A549 (cell line): ENCODE measurements at regions not wholly inside any gene's neighbourhood (a gene's known extent, or its start where the extent isn't known, plus 50 kb on each side); places are given as distances from the start of the nearest gene placed in this dataset.

ENCODE experiments used
- ATAC-seq, 2 experiments: fragments of 200-7000 bp in 1 of 2; fragments of >200 bp in 1 of 2; cut with Nextera tagmentation in 1 of 2; cut with Tn5 transposase in 1 of 2; 3 replicates each; pipeline versions ENCODE4 v1.8.0 to v1.9.1; 2018 to 2020; ENCODE audit warnings: mild to moderate bottlenecking in 1 of 2, moderate library complexity in 1 of 2
- CTCF ChIA-PET: fragments of 300-600 bp; sonication (Branson Sonifier 250); formaldehyde crosslinking; extraction: SDS; loops from one replicate; lab custom pipeline; 2021; ENCODE audit warnings: antibody characterized with exemption, inconsistent platforms; lab: Yijun Ruan, JAX
- POLR2A ChIA-PET: fragments of 350-600 bp; formaldehyde crosslinking; extraction: SDS; loops from one replicate; lab custom pipeline; 2021; ENCODE audit warnings: antibody characterized with exemption, inconsistent platforms; lab: Yijun Ruan, JAX
- DNase-seq, 2 experiments: peaks; one replicate each; pipeline versions ENCODE4 v3.0.0 to v3.0.0-alpha.2; 2011 to 2016; ENCODE audit warnings: low read depth in 1 of 2, low spot score in 1 of 2
- FAIRE-seq: peaks from 2 replicates; lab custom pipeline; 2011; peaks lifted over from hg19 to GRCh38; lab: Jason Lieb, UNC
- H3K27ac ChIP-seq, 2 experiments: fragments of >200 bp; sonication (Bioruptor Twin); formaldehyde crosslinking; 3 replicates each; pipeline ENCODE4 v1.5.1; 2016 to 2017
- H3K4me1 ChIP-seq: fragments of >200 bp; sonication (Bioruptor Twin); formaldehyde crosslinking; 3 replicates; pipeline ENCODE4 v1.6.1; 2016
- H3K4me2 ChIP-seq: fragments of >200 bp; sonication (Bioruptor Twin); formaldehyde crosslinking; 3 replicates; pipeline ENCODE4 v1.6.1; 2016
- H3K4me3 ChIP-seq: fragments of >200 bp; sonication (Bioruptor Twin); formaldehyde crosslinking; 3 replicates; pipeline ENCODE4 v1.5.1; 2016
- H3K9me3 ChIP-seq: fragments of >200 bp; sonication (Bioruptor Twin); formaldehyde crosslinking; 3 replicates; pipeline ENCODE4 v1.6.1; 2016
- BHLHE40 ChIP-seq: IDR thresholded peaks from 2 replicates; pipeline ENCODE4 v1.6.1; 2012; ENCODE audit warnings: low read depth, low read length, inconsistent platforms
- CEBPB ChIP-seq, 2 experiments: fragments of >200 bp in 1 of 2; sonication (Bioruptor Twin) in 1 of 2; formaldehyde crosslinking in 1 of 2; IDR thresholded peaks; 2 replicates each; pipeline ENCODE4 v1.6.1; 2012 to 2016
- EHF ChIP-seq: fragments of 250-450 bp; sonication (Bioruptor Pico); IDR thresholded peaks from 2 replicates; pipeline ENCODE4 v1.5.0; 2020; ENCODE audit warnings: mild to moderate bottlenecking
- EP300 ChIP-seq, 2 experiments: fragments of >200 bp; sonication (Bioruptor Twin); formaldehyde crosslinking; IDR thresholded peaks; 2 replicates in 1 of 2; 3 replicates in 1 of 2; pipeline ENCODE4 v1.6.1; 2016 to 2017
- ESRRA ChIP-seq: fragments of 150-350 bp; IDR thresholded peaks from 2 replicates; pipeline ENCODE4 v1.6.1; 2014; ENCODE audit warnings: mild to moderate bottlenecking, low read length, borderline replicate concordance
- FOSB ChIP-seq: fragments of 250-450 bp; sonication (Bioruptor Pico); IDR thresholded peaks from 2 replicates; pipeline ENCODE4 v1.5.0; 2020; ENCODE audit warnings: mild to moderate bottlenecking, moderate library complexity
- FOSL2 ChIP-seq, 2 experiments: fragments of 450-650 bp in 1 of 2; fragments of >200 bp in 1 of 2; sonication (Bioruptor Twin) in 1 of 2; formaldehyde crosslinking; IDR thresholded peaks; 2 replicates each; pipeline versions ENCODE4 v1.5.0 to v1.6.1; 2016 to 2020; ENCODE audit warnings: mild to moderate bottlenecking in 1 of 2, moderate library complexity in 1 of 2
- FOXS1 ChIP-seq: fragments of 250-450 bp; sonication (Bioruptor Pico); IDR thresholded peaks from 2 replicates; pipeline ENCODE4 v1.5.0; 2020; ENCODE audit warnings: mild to moderate bottlenecking, moderate library complexity
- HEYL ChIP-seq: fragments of 250-450 bp; sonication (Bioruptor Pico); IDR thresholded peaks from 2 replicates; pipeline ENCODE4 v1.8.0; 2021; ENCODE audit warnings: mild to moderate bottlenecking, moderate library complexity
- HOXB5 ChIP-seq: fragments of 250-450 bp; sonication (Bioruptor Pico); IDR thresholded peaks from 2 replicates; pipeline ENCODE4 v1.5.0; 2020; ENCODE audit warnings: mild to moderate bottlenecking, moderate library complexity
- JUN ChIP-seq, 2 experiments: fragments of >200 bp; sonication (Bioruptor Twin); formaldehyde crosslinking; IDR thresholded peaks; 2 replicates in 1 of 2; 3 replicates in 1 of 2; pipeline ENCODE4 v1.6.1; 2016 to 2017
- KDM1A ChIP-seq: fragments of 200-600 bp; sonication (generic); IDR thresholded peaks from 2 replicates; pipeline ENCODE4 v1.6.1; 2016; ENCODE audit warnings: low read depth, mild to moderate bottlenecking
- KDM5A ChIP-seq: fragments of 200-600 bp; sonication (generic); IDR thresholded peaks from 2 replicates; pipeline ENCODE4 v1.6.1; 2016; ENCODE audit warnings: antibody characterized with exemption, mild to moderate bottlenecking
- MAFK ChIP-seq: fragments of 450-650 bp; IDR thresholded peaks from 2 replicates; pipeline ENCODE4 v1.6.1; 2014; ENCODE audit not compliant: partially characterized antibody
- NPAS2 ChIP-seq: fragments of 250-450 bp; sonication (Bioruptor Pico); IDR thresholded peaks from 2 replicates; pipeline ENCODE4 v1.8.0; 2022; ENCODE audit warnings: mild to moderate bottlenecking, moderate library complexity, borderline replicate concordance
- PHF8 ChIP-seq: fragments of 200-600 bp; sonication (generic); IDR thresholded peaks from 2 replicates; pipeline ENCODE4 v1.6.1; 2016; ENCODE audit warnings: low read depth, mild to moderate bottlenecking, antibody characterized with exemption, moderate library complexity, borderline replicate concordance
- RAD21 ChIP-seq, 2 experiments: fragments of >200 bp in 1 of 2; sonication (Bioruptor Twin) in 1 of 2; formaldehyde crosslinking in 1 of 2; IDR thresholded peaks in 1 of 2; conservative IDR thresholded peaks in 1 of 2; 2 replicates in 1 of 2; 3 replicates in 1 of 2; pipeline ENCODE4 v1.6.1; 2012 to 2018; ENCODE audit warnings: inconsistent platforms in 1 of 2
- RARB ChIP-seq: fragments of 250-450 bp; sonication (Bioruptor Pico); IDR thresholded peaks from 2 replicates; pipeline ENCODE4 v1.8.0; 2021; ENCODE audit warnings: mild to moderate bottlenecking, moderate library complexity
- RFX5 ChIP-seq: fragments of 450-650 bp; IDR thresholded peaks from 2 replicates; pipeline ENCODE4 v1.7.1; 2014; ENCODE audit warnings: antibody characterized with exemption, mild to moderate bottlenecking, moderate library complexity
- SMC3 ChIP-seq: fragments of >200 bp; sonication (Bioruptor Twin); formaldehyde crosslinking; IDR thresholded peaks from 3 replicates; pipeline ENCODE4 v1.6.1; 2018; ENCODE audit warnings: inconsistent platforms
- TFCP2L1 ChIP-seq: fragments of 250-450 bp; sonication (Bioruptor Pico); IDR thresholded peaks from 2 replicates; pipeline ENCODE4 v1.5.0; 2021; ENCODE audit warnings: mild to moderate bottlenecking
- TP53 ChIP-seq: fragments of 250-450 bp; sonication (Bioruptor Pico); IDR thresholded peaks from 2 replicates; pipeline ENCODE4 v1.5.0; 2021; ENCODE audit warnings: mild to moderate bottlenecking, moderate library complexity
- ZC3H11A ChIP-seq: fragments of 450-650 bp; IDR thresholded peaks from 2 replicates; pipeline ENCODE4 v1.6.1; 2014; ENCODE audit warnings: antibody characterized with exemption, mild to moderate bottlenecking
- ZFP36 ChIP-seq: fragments of 450-650 bp; IDR thresholded peaks from 2 replicates; pipeline ENCODE4 v1.6.1; 2014; ENCODE audit warnings: borderline replicate concordance; ENCODE audit not compliant: partially characterized antibody
- WGBS: methylation state at CpG from one replicate; pipeline ENCODE4 v1.1.6; 2017; ENCODE audit errors: missing lambda C conversion rate; 5-methylcytosine and 5-hydroxymethylcytosine counted together
- TF ChIP-seq, protein P1 (sequence below): IDR thresholded peaks from 2 replicates; pipeline ENCODE4 v1.6.1; 2012
- TF ChIP-seq, protein P2 (sequence below): fragments of 450-650 bp; IDR thresholded peaks from 2 replicates; pipeline ENCODE4 v1.6.1; 2014; ENCODE audit warnings: antibody characterized with exemption
- TF ChIP-seq, protein P3 (sequence below): fragments of >200 bp; sonication (Bioruptor Twin); formaldehyde crosslinking; IDR thresholded peaks from 3 replicates; pipeline ENCODE4 v1.6.1; 2016
- TF ChIP-seq, protein P4 (sequence below): fragments of 150-350 bp; IDR thresholded peaks from 2 replicates; pipeline ENCODE4 v1.6.1; 2014; ENCODE audit warnings: low read depth, mild to moderate bottlenecking, low read length
- TF ChIP-seq, protein P5 (sequence below): IDR thresholded peaks from 2 replicates; pipeline ENCODE4 v1.6.1; 2012; ENCODE audit warnings: low read depth, borderline replicate concordance
- TF ChIP-seq, protein P6 (sequence below): IDR thresholded peaks from 2 replicates; pipeline ENCODE4 v1.6.1; 2012

DNA sequence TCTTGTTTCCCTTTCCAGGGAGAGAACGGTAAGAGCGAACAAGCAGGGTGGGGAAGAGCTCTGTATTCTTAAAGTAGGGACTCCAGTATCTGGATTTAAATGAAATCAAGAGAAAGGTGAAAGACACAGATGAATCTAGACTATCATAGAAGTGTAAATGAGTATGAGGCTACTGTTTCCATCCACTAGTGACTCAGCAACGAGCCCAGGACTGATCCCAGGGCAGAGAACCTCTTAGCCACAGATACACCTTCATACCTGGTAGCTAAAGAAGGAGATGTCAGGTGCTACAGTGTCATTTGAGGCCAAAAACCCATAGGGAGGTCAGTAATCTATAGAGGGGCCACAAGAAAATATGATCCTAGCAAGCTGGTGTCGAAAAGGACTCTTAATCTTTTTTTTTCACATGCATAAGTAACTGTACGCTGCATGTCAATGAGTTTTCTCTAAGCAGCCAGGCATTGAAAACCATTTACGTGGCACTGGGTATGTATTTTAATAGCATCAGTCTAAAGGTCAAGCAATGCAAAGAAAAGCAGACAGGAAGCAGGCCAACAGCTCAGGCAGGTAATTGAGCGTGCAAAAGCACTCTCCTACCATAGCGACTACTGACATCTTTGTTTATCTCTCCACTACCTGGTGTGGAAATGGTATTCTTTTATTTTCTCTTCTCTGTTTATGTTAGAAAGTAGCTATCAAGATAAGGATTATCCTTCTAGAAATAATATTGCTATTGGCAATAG lies 91.5 kb upstream of the EGR2 start:
- no peak for TF ChIP-seq RFX5
- no peak for TF ChIP-seq EHF (CRISPR knock-in tag)
- TF ChIP-seq RARB (CRISPR knock-in tag), result no peak
- TF ChIP-seq JUN (IDR thresholded peaks at IDR 0.05), result no peak
- no peak for TF ChIP-seq FOSL2 (IDR thresholded peaks at IDR 0.05)
- TF ChIP-seq FOSL2 (CRISPR knock-in tag; IDR thresholded peaks at IDR 0.05), result no peak
- TF ChIP-seq SMC3, result no peak
- TF ChIP-seq ZFP36, result no peak
- TF ChIP-seq ESRRA, result no peak
- TF ChIP-seq, protein P1, sequence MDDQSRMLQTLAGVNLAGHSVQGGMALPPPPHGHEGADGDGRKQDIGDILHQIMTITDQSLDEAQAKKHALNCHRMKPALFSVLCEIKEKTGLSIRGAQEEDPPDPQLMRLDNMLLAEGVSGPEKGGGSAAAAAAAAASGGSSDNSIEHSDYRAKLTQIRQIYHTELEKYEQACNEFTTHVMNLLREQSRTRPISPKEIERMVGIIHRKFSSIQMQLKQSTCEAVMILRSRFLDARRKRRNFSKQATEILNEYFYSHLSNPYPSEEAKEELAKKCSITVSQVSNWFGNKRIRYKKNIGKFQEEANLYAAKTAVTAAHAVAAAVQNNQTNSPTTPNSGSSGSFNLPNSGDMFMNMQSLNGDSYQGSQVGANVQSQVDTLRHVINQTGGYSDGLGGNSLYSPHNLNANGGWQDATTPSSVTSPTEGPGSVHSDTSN, result no peak
- TF ChIP-seq, protein P2, sequence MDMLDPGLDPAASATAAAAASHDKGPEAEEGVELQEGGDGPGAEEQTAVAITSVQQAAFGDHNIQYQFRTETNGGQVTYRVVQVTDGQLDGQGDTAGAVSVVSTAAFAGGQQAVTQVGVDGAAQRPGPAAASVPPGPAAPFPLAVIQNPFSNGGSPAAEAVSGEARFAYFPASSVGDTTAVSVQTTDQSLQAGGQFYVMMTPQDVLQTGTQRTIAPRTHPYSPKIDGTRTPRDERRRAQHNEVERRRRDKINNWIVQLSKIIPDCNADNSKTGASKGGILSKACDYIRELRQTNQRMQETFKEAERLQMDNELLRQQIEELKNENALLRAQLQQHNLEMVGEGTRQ, result no peak
- TF ChIP-seq FOXS1 (CRISPR knock-in tag), result no peak
- no peak for TF ChIP-seq EP300 (IDR thresholded peaks at IDR 0.05)
- TF ChIP-seq KDM5A, result no peak
- TF ChIP-seq, protein P3, sequence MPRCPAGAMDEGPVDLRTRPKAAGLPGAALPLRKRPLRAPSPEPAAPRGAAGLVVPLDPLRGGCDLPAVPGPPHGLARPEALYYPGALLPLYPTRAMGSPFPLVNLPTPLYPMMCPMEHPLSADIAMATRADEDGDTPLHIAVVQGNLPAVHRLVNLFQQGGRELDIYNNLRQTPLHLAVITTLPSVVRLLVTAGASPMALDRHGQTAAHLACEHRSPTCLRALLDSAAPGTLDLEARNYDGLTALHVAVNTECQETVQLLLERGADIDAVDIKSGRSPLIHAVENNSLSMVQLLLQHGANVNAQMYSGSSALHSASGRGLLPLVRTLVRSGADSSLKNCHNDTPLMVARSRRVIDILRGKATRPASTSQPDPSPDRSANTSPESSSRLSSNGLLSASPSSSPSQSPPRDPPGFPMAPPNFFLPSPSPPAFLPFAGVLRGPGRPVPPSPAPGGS, result no peak
- no peak for TF ChIP-seq BHLHE40
- CTCF ChIA-PET, result interaction anchor here (1.1 kb wide), 1 partner anchor 8 kb away, joined by 3 read pairs; no protein-coding TSS in a partner anchor
- ATAC-seq (no peak), FAIRE-seq (no peak), DNase-seq (no peak)
- Histone ChIP-seq H3K4me3 (no peak overlapping the region), H3K4me1 (no peaks in the 10 kb centered on the region), H3K9me3 (no peaks in the 10 kb centered on the region), H3K4me2 (no peak overlapping the region), H3K27ac (no peak overlapping the region)
- 39% methylated on average over 8 of the region's 8 CpGs for WGBS
- POLR2A ChIA-PET, result no interaction called here

DNA sequence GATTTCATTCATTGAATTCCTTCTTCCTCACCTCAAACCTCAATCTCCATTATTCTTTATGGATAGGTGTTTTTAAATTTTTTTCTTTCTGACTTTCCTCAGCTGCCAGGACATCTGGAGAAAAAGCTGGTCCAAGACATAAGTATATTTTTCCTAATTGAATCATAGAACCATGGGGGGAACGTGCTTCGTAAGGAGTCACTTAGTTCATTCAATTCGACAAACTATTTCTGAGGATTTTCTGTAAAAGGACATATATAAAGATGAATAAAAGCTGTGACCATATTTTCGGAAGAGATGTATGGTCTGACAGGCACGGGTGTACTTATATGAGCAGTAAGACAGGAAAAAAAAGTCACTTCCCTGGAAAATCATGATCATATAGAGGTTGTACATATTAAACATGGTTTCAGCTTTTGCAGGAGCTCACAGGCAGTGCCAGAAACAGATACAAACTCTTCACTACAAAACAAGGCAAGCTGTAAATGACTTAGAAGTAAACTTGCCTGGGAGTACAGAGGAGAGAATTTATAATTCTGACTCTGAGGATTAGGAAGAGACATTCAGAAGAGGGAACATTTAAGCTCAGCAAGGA lies 88.2 kb upstream of the EGR2 start:
- Histone ChIP-seq H3K9me3 (no peaks in the 10 kb centered on the region), H3K4me3 (no peak overlapping the region), H3K4me2 (no peak overlapping the region), H3K27ac (no peak overlapping the region), H3K4me1 (no peaks in the 10 kb centered on the region)
- POLR2A ChIA-PET, result no interaction called here
- CTCF ChIA-PET, result no interaction called here
- whole genome bisulfite sequencing, result 16% methylated on average over 5 of the region's 5 CpGs
- no peak for TF ChIP-seq TFCP2L1
- no peak for TF ChIP-seq CEBPB (IDR thresholded peaks at IDR 0.05)
- TF ChIP-seq ESRRA, result no peak
- TF ChIP-seq FOSB (CRISPR knock-in tag), result no peak
- TF ChIP-seq, protein P4, sequence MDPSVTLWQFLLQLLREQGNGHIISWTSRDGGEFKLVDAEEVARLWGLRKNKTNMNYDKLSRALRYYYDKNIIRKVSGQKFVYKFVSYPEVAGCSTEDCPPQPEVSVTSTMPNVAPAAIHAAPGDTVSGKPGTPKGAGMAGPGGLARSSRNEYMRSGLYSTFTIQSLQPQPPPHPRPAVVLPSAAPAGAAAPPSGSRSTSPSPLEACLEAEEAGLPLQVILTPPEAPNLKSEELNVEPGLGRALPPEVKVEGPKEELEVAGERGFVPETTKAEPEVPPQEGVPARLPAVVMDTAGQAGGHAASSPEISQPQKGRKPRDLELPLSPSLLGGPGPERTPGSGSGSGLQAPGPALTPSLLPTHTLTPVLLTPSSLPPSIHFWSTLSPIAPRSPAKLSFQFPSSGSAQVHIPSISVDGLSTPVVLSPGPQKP, result no peak
- no peak for FAIRE-seq
- no peak for ATAC-seq
- DNase-seq, result no peak

DNA sequence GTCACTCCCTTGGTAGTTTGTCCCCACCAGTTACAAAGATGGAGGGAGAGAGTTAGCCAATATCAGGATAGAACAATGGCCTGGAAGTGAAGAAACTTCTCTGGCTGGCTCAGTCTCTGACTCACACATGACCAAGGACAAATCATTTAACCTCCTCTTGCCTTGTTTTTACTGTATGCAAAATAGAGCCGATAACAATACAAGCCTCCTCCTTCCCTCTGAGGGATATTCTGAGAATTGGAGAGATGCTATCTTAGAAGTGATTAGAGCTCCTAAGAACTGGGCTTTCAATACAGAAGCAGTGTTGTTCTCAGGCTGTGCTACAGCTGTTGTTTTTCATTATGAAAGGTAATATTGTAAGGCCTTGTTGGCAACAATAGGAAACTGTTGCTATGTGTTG lies 87.7 kb upstream of the EGR2 start:
- ChIA-PET POLR2A (no interaction called here), CTCF (no interaction called here)
- Histone ChIP-seq H3K4me2 (no peak overlapping the region), H3K9me3 (no peaks in the 10 kb centered on the region), H3K27ac (no peak overlapping the region), H3K4me3 (no peak overlapping the region), H3K4me1 (no peaks in the 10 kb centered on the region)
- DNase-seq, result no peak
- WGBS, result 52% methylated on average over 1 of the region's 1 CpG
- no peak for ATAC-seq
- FAIRE-seq, result no peak
- no peak for TF ChIP-seq MAFK
- no peak for TF ChIP-seq EHF (CRISPR knock-in tag)
- TF ChIP-seq NPAS2 (CRISPR knock-in tag), result no peak
- no peak for TF ChIP-seq PHF8
- no peak for TF ChIP-seq RAD21 (conservative IDR thresholded peaks at IDR 0.05 in 1 of 2, IDR thresholded peaks at IDR 0.05 in 1 of 2)
- TF ChIP-seq TP53 (CRISPR knock-in tag), result no peak
- no peak for TF ChIP-seq KDM1A
- no peak for TF ChIP-seq FOXS1 (CRISPR knock-in tag)
- TF ChIP-seq, protein P5, sequence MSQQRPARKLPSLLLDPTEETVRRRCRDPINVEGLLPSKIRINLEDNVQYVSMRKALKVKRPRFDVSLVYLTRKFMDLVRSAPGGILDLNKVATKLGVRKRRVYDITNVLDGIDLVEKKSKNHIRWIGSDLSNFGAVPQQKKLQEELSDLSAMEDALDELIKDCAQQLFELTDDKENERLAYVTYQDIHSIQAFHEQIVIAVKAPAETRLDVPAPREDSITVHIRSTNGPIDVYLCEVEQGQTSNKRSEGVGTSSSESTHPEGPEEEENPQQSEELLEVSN, result no peak
- no peak for TF ChIP-seq HOXB5 (CRISPR knock-in tag)
- no peak for TF ChIP-seq RFX5
- TF ChIP-seq HEYL (CRISPR knock-in tag), result no peak
- TF ChIP-seq, protein P6, sequence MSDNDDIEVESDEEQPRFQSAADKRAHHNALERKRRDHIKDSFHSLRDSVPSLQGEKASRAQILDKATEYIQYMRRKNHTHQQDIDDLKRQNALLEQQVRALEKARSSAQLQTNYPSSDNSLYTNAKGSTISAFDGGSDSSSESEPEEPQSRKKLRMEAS, result no peak
- TF ChIP-seq ZC3H11A, result no peak
- no peak for TF ChIP-seq RARB (CRISPR knock-in tag)
